Activated CD4-positive, alpha-beta T cell treated with anti-CD3 and anti-CD28 coated beads, Interleukin-2, amount 50 U/mL, for 24 hours (primary cell): ENCODE measurements at regions not wholly inside any gene's neighbourhood (a gene's known extent, or its start where the extent isn't known, plus 50 kb on each side); places are given as distances from the start of the nearest gene placed in this dataset.
"Not testable (repeated sequence)": the region's sequence is repeated elsewhere in the genome, so short reads cannot be mapped to it uniquely, and the experiment has no call there.

Experiments
- DNase-seq, 2 donors: peaks; one replicate each; pipeline ENCODE4 v3.0.0-alpha.2; 2020; ENCODE audit warnings: low read depth in 1 of 2, low spot score in 1 of 2

DNA sequence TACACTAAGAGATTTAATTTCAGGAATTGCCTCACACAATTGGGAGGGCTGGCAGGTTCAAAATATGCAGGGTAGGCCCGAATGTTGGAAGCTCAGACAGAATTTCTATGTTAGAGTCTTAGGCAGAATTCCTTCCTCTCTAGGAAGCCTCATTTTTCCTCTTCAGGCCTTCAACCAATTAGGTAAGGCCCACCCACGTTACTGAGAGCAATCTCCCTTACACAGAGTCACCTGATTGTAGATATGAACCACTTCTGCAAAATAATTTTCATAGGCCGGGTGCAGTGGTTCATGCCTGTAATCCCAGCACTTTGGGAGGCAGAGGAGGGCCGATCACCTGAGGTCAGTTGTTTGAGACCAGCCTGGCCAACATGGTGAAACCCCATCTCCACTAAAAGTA, 50.2 kb upstream of the HIVEP1 start:
- no peak for DNase-seq

- DNase-seq = no peak
Measured at GRCh38 chr6:11960909-11961779, 51.0 kb upstream of the HIVEP1 start.

DNA sequence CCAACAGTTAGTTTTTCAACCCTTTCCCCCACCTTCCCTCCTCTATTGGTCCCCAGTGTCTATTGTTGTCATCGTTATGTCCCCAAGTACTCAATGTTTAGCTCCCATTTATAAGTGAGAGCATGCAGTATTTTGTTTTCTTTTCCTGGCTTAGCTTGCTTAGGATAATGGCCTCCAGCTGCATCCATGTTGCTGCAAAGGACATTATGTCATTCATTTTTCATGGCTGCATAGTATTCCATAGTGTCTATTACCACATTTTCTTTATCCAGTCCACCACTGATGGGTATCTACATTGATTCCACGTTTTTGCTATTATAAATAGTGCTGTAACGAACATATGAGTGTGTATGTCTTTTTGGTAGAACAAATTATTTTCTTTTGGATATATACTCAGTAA, 55.3 kb upstream of the HIVEP1 start:
- DNase-seq = no peak

DNA sequence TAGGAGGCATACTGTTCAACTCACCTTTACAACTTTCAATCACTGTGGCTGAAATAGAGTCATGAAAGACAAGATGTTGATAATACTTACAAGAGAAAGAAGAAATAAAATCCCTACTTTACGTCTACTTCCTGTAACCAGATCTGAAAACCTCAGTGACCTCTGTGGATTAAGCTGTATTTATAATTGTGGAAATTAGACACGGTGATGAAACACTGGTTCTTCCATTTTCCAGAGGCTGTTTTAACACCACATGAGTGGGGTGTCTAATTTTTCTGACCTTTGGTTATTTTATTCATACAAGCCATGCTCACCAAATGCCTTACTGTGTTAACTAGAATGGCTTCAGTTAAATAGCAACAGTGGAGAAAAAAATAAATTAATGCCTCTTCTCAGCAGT, 58.5 kb upstream of the HIVEP1 start:
- DNase-seq = no peak

GRCh38 chr6:11952316-11952715, 59.8 kb upstream of the HIVEP1 start:
- no peak for DNase-seq

GRCh38 chr6:11951868-11952267, 60.2 kb upstream of the HIVEP1 start:
- no peak for DNase-seq

GRCh38 chr6:11950109-11950508, 62.0 kb upstream of the HIVEP1 start:
- no peak for DNase-seq

- no peak for DNase-seq
Measured at GRCh38 chr6:11947575-11947974, 64.5 kb upstream of the HIVEP1 start.

GRCh38 chr6:11947063-11947462, 65.0 kb upstream of the HIVEP1 start:
- no peak for DNase-seq

- no peak for DNase-seq
Measured at GRCh38 chr6:11944111-11944510, 68.0 kb upstream of the HIVEP1 start.

GRCh38 chr6:11943060-11943459, 69.1 kb upstream of the HIVEP1 start:
- DNase-seq = no peak

- DNase-seq = no peak
Measured at GRCh38 chr6:11942185-11942864, 69.8 kb upstream of the HIVEP1 start.

GRCh38 chr6:11940532-11941166, 71.5 kb upstream of the HIVEP1 start:
- DNase-seq = not testable (repeated sequence)

DNA sequence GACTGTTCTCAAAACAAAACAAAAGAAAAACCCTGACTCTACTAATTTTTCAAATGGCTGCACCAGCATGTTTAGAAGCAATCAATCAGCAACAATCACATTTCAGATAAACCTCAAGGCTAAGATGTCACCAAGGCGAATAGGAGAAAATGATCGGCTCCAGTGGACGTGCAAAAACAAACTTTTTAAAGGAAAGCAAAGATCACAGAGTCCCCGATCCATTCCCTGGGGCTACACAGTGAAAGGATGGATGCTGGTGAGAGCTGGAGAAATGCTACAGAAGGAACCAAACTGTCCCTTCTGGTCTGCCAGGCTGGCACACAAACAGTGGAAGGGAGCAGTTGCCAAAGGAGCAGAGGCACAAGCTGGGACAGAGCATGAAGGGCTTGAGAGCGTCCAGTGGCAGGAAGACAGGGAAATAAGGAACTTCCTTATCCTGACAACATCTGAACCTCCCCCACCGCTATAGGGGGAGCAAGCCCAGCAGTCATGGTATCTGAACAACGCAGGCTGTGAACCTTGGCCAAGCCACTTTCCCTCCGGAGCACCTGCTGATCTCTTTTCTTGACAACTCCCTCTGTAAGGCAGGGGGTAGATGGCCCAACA, 73.7 kb upstream of the HIVEP1 start:
- no peak for DNase-seq

DNA sequence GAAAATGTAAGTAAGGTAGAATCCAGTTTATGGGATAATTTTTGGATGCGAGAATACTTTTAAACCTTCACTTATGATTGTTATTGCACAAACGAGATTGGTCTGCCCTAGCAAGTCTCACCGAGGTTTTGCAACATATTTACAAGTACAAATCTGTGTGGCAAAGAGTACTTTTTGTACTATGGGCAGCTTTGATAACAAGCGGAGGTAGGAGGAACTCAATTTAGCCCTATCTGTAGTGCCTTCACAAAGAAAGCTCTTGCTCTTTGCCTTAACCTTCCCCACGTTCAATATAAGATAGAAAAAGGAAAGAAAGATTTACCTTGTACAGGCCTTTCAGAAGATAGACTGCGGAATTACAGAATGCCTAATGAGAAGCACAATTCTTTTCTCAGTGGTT, 77.5 kb upstream of the HIVEP1 start:
- DNase-seq = no peak

GRCh38 chr6:11932892-11933291, 79.2 kb upstream of the HIVEP1 start:
- DNase-seq = not testable (repeated sequence)

DNA sequence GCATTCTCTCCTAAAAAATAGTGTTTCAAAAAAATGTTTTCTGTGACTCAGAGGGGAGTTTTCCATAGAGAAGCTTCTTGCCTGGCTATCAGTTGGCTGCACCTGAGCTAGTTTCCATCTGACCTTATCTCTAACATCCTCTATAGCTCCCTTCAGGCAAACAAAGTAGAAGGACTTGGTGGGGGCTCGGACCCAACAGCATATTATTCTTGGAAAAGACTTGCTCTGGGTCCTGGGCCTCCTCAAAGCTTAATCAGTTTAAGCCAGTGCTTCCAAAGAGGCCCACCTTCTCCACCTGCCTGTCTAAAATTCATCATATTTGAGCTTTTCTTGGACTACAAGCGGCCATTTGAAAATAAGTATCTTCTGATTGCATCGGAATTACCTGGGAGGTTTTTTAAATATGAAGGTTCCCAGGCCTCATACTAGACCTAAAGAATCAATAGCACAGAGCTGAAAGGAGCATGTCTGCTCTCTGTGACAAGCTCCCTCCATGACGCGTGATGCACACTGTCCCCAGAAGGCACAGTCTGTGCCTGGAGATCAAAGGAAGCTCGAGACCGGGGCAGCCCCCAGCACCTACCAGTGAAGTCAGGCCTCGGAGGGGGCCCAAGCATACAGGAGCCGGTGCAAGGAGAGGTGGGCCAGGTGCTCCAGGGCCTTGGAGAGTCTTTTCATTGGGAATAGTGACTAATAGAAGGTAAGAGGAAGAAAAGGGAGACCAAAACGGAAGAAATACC, 80.6 kb upstream of the HIVEP1 start:
- no peak for DNase-seq

DNA sequence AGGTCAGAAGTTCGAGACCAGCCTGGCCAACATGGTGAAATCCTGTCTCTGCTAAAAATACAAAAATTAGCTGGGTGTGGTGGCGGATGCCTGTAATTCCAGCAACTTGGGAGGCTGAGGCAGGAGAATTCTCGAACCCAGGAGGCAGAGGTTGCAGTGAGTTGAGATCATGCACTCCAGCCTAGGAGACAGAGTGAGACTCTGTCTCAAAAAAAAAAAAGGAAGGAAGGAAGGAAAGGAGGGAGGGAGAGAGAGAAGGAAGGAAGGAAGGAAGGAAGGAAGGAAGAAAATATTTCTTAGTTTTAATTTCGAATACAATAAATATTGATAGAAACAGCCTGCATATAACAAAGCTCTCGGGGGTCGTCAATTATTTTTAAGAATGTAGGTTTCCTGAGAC, 81.3 kb upstream of the HIVEP1 start:
- DNase-seq = not testable (repeated sequence)

GRCh38 chr6:11930240-11930639, 81.9 kb upstream of the HIVEP1 start:
- DNase-seq = no peak

- no peak for DNase-seq
Measured at GRCh38 chr6:11929241-11929835, 82.8 kb upstream of the HIVEP1 start.
